Adipocyte (in vitro differentiated cells): ENCODE measurements at regions not wholly inside any gene's neighbourhood (a gene's known extent, or its start where the extent isn't known, plus 50 kb on each side); places are given as distances from the start of the nearest gene placed in this dataset.

Experiments used
- DNase-seq: peaks from one replicate; pipeline ENCODE4 v3.0.0-alpha.2; 2015; ENCODE audit warnings: low read depth
- H3K27me3 ChIP-seq: replicated peaks from 2 replicates; pipeline ENCODE4 v1.7.0; 2013; ENCODE audit warnings: mild to moderate bottlenecking, low read length, moderate library complexity; ENCODE audit not compliant: control insufficient read depth, insufficient read depth
- H3K36me3 ChIP-seq: 2 replicates; pipeline ENCODE4 v1.7.0; 2013; ENCODE audit warnings: low read length, mild to moderate bottlenecking, moderate library complexity; ENCODE audit not compliant: control insufficient read depth, insufficient read depth, severe bottlenecking
- H3K4me1 ChIP-seq: 2 replicates; pipeline ENCODE4 v1.7.0; 2013; ENCODE audit warnings: mild to moderate bottlenecking, low read length, moderate library complexity; ENCODE audit not compliant: control insufficient read depth, insufficient read depth
- H3K4me3 ChIP-seq: 2 replicates; pipeline ENCODE4 v1.7.0; 2013; ENCODE audit warnings: mild to moderate bottlenecking, low read length, moderate library complexity
- H3K9ac ChIP-seq: 2 replicates; pipeline ENCODE4 v1.7.0; 2013; ENCODE audit warnings: mild to moderate bottlenecking, low read length, moderate library complexity
- H3K9me3 ChIP-seq: 2 replicates; pipeline ENCODE4 v1.7.0; 2013; ENCODE audit warnings: mild to moderate bottlenecking, low read length, moderate library complexity; ENCODE audit not compliant: control insufficient read depth

DNA sequence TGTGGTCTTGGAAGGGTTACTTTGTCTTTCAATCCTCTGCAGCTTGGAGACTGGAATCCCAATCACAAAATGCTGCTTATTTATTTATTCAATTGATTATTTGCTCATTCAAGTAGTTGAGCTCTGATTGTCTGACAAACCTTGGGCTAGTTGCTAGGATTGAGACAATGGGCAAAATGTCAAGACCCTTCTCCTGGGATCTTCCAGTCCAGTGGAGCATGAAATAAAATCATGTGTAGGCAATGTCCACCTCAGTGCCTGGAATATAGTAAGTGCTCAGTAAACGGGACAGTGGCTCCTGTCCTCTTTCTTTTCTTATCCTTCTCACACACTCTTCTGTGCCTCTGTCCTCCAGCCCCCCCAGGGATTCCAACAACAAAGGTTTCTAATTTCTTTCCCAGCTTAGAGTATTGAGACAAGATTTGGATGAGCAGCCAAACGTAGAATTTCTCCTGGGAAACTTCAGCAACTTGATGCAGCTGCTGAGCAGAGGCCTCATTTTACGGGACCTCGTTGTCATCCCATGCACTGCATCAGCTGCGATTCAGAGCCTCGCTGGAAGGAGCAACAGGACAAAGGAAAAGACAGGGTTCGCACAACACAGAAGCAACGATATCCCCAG is 545.0 kb downstream of the SOX11 start:
- no peaks in the 10 kb centered on the region for H3K27me3 ChIP-seq
- H3K4me1 ChIP-seq = no peaks in the 10 kb centered on the region
- no peak overlapping the region for H3K4me3 ChIP-seq
- no peak for DNase-seq
- peaks cover 3% of the 10 kb centered on the region for H3K9me3 ChIP-seq
- no peaks in the 10 kb centered on the region for H3K36me3 ChIP-seq
- no peak overlapping the region for H3K9ac ChIP-seq

GRCh38 chr2:6249557-6249956 is 557.4 kb downstream of the SOX11 start:
- Histone ChIP-seq H3K36me3 (no peaks in the 10 kb centered on the region), H3K4me1 (no peaks in the 10 kb centered on the region), H3K27me3 (no peaks in the 10 kb centered on the region), H3K9ac (no peak overlapping the region), H3K9me3 (no peaks in the 10 kb centered on the region), H3K4me3 (no peak overlapping the region)
- no peak for DNase-seq

GRCh38 chr2:6254441-6254840 is 562.3 kb downstream of the SOX11 start:
- Histone ChIP-seq H3K27me3 (no peaks in the 10 kb centered on the region), H3K36me3 (no peaks in the 10 kb centered on the region), H3K4me3 (no peak overlapping the region), H3K9ac (no peak overlapping the region), H3K9me3 (no peaks in the 10 kb centered on the region), H3K4me1 (no peaks in the 10 kb centered on the region)
- DNase-seq = no peak

DNA sequence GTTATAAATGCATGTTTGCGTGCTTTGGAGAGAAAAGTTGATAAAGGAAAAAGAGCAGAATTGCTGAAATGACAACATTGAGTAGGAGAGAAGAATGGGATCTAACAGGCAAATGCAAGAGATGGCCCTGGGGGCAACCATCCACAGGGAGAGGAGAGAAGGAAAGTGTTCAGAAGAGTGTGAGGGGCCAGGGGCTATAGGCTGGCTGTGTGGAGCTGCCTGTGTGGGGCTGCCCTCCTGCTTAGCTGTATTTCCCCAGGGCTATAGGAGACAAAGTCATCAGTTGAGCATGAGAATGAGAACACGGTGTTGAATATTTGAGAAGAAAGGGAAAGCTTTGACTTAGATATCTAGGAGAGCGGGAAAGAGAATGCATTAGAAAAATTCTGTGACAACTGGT is 572.0 kb downstream of the SOX11 start:
- Histone ChIP-seq H3K4me1 (no peaks in the 10 kb centered on the region), H3K36me3 (no peaks in the 10 kb centered on the region), H3K4me3 (no peak overlapping the region), H3K27me3 (no peaks in the 10 kb centered on the region), H3K9me3 (peaks cover 7% of the 10 kb centered on the region), H3K9ac (no peak overlapping the region)
- DNase-seq = no peak

- no peaks in the 10 kb centered on the region for H3K4me1 ChIP-seq
- no peaks in the 10 kb centered on the region for H3K36me3 ChIP-seq
- H3K4me3 ChIP-seq = no peak overlapping the region
- no peak overlapping the region for H3K9ac ChIP-seq
- no peak for DNase-seq
- no peaks in the 10 kb centered on the region for H3K9me3 ChIP-seq
- H3K27me3 ChIP-seq = no peaks in the 10 kb centered on the region
These were observed 584.2 kb downstream of the CMPK2 start for GRCh38 chr2:6281524-6281923.

GRCh38 chr2:6283259-6283658 is 582.4 kb downstream of the CMPK2 start:
- H3K9ac ChIP-seq = no peak overlapping the region
- no peaks in the 10 kb centered on the region for H3K9me3 ChIP-seq
- H3K36me3 ChIP-seq = no peaks in the 10 kb centered on the region
- no peaks in the 10 kb centered on the region for H3K4me1 ChIP-seq
- no peaks in the 10 kb centered on the region for H3K27me3 ChIP-seq
- H3K4me3 ChIP-seq = no peak overlapping the region
- DNase-seq = no peak

- Histone ChIP-seq H3K4me1 (no peaks in the 10 kb centered on the region), H3K9ac (no peak overlapping the region), H3K4me3 (no peak overlapping the region), H3K36me3 (no peaks in the 10 kb centered on the region), H3K27me3 (no peaks in the 10 kb centered on the region), H3K9me3 (no peaks in the 10 kb centered on the region)
- no peak for DNase-seq
These were observed 578.3 kb downstream of the CMPK2 start for GRCh38 chr2:6287406-6287805.

- Histone ChIP-seq H3K27me3 (no peaks in the 10 kb centered on the region), H3K4me3 (no peak overlapping the region), H3K9ac (no peak overlapping the region), H3K4me1 (no peaks in the 10 kb centered on the region), H3K36me3 (no peaks in the 10 kb centered on the region), H3K9me3 (no peaks in the 10 kb centered on the region)
- DNase-seq = no peak
These were observed 576.9 kb downstream of the CMPK2 start for GRCh38 chr2:6288791-6289190.

DNA sequence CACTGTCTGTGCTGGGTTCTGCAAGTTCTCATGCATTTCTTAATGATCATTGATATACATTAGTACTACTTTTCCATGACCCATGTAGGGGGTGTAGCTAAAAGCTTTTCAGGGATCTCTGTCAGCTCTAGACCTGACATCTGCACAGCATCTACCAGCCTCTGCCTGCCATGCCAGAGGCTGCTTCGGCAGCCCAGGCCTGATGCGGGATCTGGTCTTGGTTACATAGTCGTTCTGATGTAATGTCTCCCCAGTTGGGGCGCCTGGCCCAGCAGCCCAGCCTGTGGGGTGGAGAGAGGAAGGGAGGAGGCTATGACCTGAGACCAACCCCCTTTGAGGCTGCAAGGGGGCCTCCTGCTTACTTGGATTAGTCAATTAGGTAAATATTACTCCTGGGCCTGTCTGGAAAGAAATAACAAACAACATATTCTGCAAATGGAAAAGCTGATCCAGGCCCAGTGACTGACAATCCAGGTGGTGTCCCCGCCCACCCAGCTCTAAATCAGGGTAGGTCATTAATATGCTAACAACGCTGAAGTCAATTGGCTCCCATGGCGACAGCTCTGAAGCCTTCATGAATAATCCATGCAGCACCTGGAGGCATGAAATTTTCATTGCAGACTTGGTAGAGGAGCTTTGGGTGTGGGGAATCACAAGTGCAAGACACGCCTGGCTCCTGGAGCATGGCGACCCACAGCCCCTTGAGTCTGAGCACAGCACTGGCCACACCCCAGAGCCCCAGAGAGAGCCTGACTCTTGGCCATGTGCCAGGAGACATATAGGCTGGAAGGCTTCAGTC is 575.3 kb downstream of the CMPK2 start:
- H3K4me3 ChIP-seq = no peak overlapping the region
- no peaks in the 10 kb centered on the region for H3K9me3 ChIP-seq
- H3K36me3 ChIP-seq = no peaks in the 10 kb centered on the region
- no peaks in the 10 kb centered on the region for H3K27me3 ChIP-seq
- H3K4me1 ChIP-seq = no peaks in the 10 kb centered on the region
- H3K9ac ChIP-seq = no peak overlapping the region
- no peak for DNase-seq

DNA sequence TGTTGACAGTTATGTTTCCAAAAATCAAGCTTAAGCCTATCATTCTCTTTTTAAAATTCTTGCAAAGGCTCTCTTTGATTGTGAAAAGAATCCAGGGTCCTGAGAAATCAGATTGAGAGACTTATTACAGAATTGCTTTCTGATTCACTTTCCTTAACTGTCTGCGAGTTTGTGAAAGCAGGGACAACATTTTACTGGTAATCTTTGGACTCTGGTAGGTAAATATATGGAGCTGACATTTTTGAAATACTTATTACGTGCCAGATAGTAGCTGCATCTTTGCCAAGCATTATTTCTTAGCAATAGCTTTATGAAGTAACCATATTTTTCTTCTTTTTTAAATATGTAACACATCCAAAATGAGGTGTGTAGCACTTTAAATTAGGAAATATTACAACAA is 570.9 kb downstream of the CMPK2 start:
- no peak overlapping the region for H3K9ac ChIP-seq
- H3K9me3 ChIP-seq = no peaks in the 10 kb centered on the region
- H3K27me3 ChIP-seq = no peaks in the 10 kb centered on the region
- H3K4me1 ChIP-seq = no peaks in the 10 kb centered on the region
- DNase-seq = no peak
- H3K36me3 ChIP-seq = no peaks in the 10 kb centered on the region
- H3K4me3 ChIP-seq = no peak overlapping the region

GRCh38 chr2:6297238-6297637 is 568.5 kb downstream of the CMPK2 start:
- no peaks in the 10 kb centered on the region for H3K36me3 ChIP-seq
- no peaks in the 10 kb centered on the region for H3K9me3 ChIP-seq
- H3K9ac ChIP-seq = no peak overlapping the region
- H3K27me3 ChIP-seq = no peaks in the 10 kb centered on the region
- no peaks in the 10 kb centered on the region for H3K4me1 ChIP-seq
- no peak overlapping the region for H3K4me3 ChIP-seq
- DNase-seq = no peak

- no peaks in the 10 kb centered on the region for H3K9me3 ChIP-seq
- no peak overlapping the region for H3K4me3 ChIP-seq
- no peak overlapping the region for H3K9ac ChIP-seq
- H3K27me3 ChIP-seq = no peaks in the 10 kb centered on the region
- no peaks in the 10 kb centered on the region for H3K36me3 ChIP-seq
- no peaks in the 10 kb centered on the region for H3K4me1 ChIP-seq
- no peak for DNase-seq
These were observed 564.3 kb downstream of the CMPK2 start for GRCh38 chr2:6301426-6301825.
